MM.1S (cell line): ENCODE measurements at regions not wholly inside any gene's neighbourhood (a gene's known extent, or its start where the extent isn't known, plus 50 kb on each side); places are given as distances from the start of the nearest gene placed in this dataset.

Experiments used
- DNase-seq: peaks from one replicate; pipeline ENCODE4 v3.0.0-alpha.2; 2015
- H2AFZ ChIP-seq: fragments of 300-600 bp; sonication (generic); 2 replicates; pipeline ENCODE4 v1.6.0; 2016; ENCODE audit warnings: antibody characterized with exemption, low read length
- H3F3A ChIP-seq: fragments of 300-600 bp; sonication (generic); 2 replicates; pipeline ENCODE4 v1.6.1; 2016; ENCODE audit warnings: mild to moderate bottlenecking, antibody characterized with exemption, low read length, moderate library complexity, mixed read lengths; ENCODE audit not compliant: insufficient read depth
- H3K27ac ChIP-seq: fragments of 300-600 bp; sonication (generic); 2 replicates; pipeline ENCODE4 v1.5.1; 2016; ENCODE audit warnings: mild to moderate bottlenecking, low read length
- H3K27me3 ChIP-seq: fragments of 300-600 bp; sonication (generic); replicated peaks from 2 replicates; pipeline ENCODE4 v1.6.0; 2016; ENCODE audit warnings: low read length; ENCODE audit not compliant: insufficient read depth
- H3K36me3 ChIP-seq: fragments of 300-600 bp; sonication (generic); replicated peaks from 2 replicates; pipeline ENCODE4 v1.6.1; 2016; ENCODE audit warnings: mild to moderate bottlenecking, low read length, mixed read lengths; ENCODE audit not compliant: insufficient read depth
- H3K4me1 ChIP-seq: fragments of 300-600 bp; sonication (generic); 2 replicates; pipeline ENCODE4 v1.6.1; 2016; ENCODE audit warnings: low read length, mixed read lengths
- H3K4me2 ChIP-seq: fragments of 300-600 bp; sonication (generic); 2 replicates; pipeline ENCODE4 v1.6.0; 2016; ENCODE audit warnings: low read depth, low read length
- H3K4me3 ChIP-seq: fragments of 300-600 bp; sonication (generic); 2 replicates; pipeline ENCODE4 v1.5.1; 2016; ENCODE audit warnings: low read length, mixed read lengths
- H3K79me2 ChIP-seq: fragments of 300-600 bp; sonication (generic); 2 replicates; pipeline ENCODE4 v1.6.1; 2016; ENCODE audit warnings: mixed run types, low read length, mixed read lengths
- H3K9ac ChIP-seq: fragments of 300-600 bp; sonication (generic); 2 replicates; pipeline ENCODE4 v1.6.1; 2016; ENCODE audit warnings: low read length, mixed read lengths
- H3K9me2 ChIP-seq: fragments of 300-600 bp; sonication (generic); replicated peaks from 2 replicates; pipeline ENCODE4 v1.6.1; 2016; ENCODE audit warnings: mild to moderate bottlenecking, low read length, mixed read lengths; ENCODE audit not compliant: insufficient read depth
- H3K9me3 ChIP-seq: fragments of 300-600 bp; sonication (generic); replicated peaks from 2 replicates; pipeline ENCODE4 v1.6.1; 2016; ENCODE audit warnings: mild to moderate bottlenecking, low read length, mixed read lengths; ENCODE audit not compliant: insufficient read depth
- H4K20me1 ChIP-seq: fragments of 300-600 bp; sonication (generic); 2 replicates; pipeline ENCODE4 v1.6.1; 2016; ENCODE audit warnings: mild to moderate bottlenecking, low read length, moderate library complexity, mixed read lengths; ENCODE audit not compliant: insufficient read depth
- CTCF ChIP-seq: fragments of 300-600 bp; sonication (generic); IDR thresholded peaks from 2 replicates; pipeline ENCODE4 v1.5.1; 2016; ENCODE audit warnings: antibody characterized with exemption, low read length, mixed read lengths
- EZH2 ChIP-seq: fragments of 300-600 bp; sonication (generic); optimal IDR thresholded peaks from 2 replicates; pipeline ENCODE3; 2017; ENCODE audit warnings: low read depth, mild to moderate bottlenecking, antibody characterized with exemption, low read length, mixed read lengths
- EZH2phosphoT487 ChIP-seq: fragments of 300-600 bp; sonication (generic); IDR thresholded peaks from 2 replicates; pipeline ENCODE4 v1.6.1; 2018; ENCODE audit warnings: antibody characterized with exemption, low read length

GRCh38 chr13:107736731-107737130 is 478.6 kb downstream of the LIG4 start:
- Histone ChIP-seq H4K20me1 (no peaks in the 10 kb centered on the region), H3K9ac (no peak overlapping the region), H3K4me3 (no peak overlapping the region), H3K27me3 (no peaks in the 10 kb centered on the region), H3K9me3 (no peaks in the 10 kb centered on the region), H2AFZ (no peak overlapping the region), H3K27ac (no peak overlapping the region), H3K79me2 (no peaks in the 10 kb centered on the region), H3F3A (no peaks in the 10 kb centered on the region), H3K9me2 (no peaks in the 10 kb centered on the region), H3K4me2 (no peak overlapping the region), H3K36me3 (no peaks in the 10 kb centered on the region), H3K4me1 (no peaks in the 10 kb centered on the region)
- no peak for TF ChIP-seq EZH2
- no peak for TF ChIP-seq CTCF
- TF ChIP-seq EZH2phosphoT487: no peak
- no peak for DNase-seq

GRCh38 chr13:107736170-107736569 is 479.2 kb downstream of the LIG4 start:
- no peaks in the 10 kb centered on the region for H3K36me3 ChIP-seq

GRCh38 chr13:107734891-107735625 is 480.3 kb downstream of the LIG4 start:
- Histone ChIP-seq H3K9me2 (no peaks in the 10 kb centered on the region), H2AFZ (no peak overlapping the region), H3K4me3 (no peak overlapping the region), H3K27ac (no peak overlapping the region), H3K9me3 (no peaks in the 10 kb centered on the region), H3F3A (no peaks in the 10 kb centered on the region), H3K4me1 (no peaks in the 10 kb centered on the region), H3K27me3 (no peaks in the 10 kb centered on the region), H3K79me2 (no peaks in the 10 kb centered on the region), H4K20me1 (no peaks in the 10 kb centered on the region), H3K9ac (no peak overlapping the region), H3K36me3 (no peaks in the 10 kb centered on the region), H3K4me2 (no peak overlapping the region)
- TF ChIP-seq CTCF (no peak), EZH2 (no peak), EZH2phosphoT487 (no peak)
- DNase-seq: no peak

More at GRCh38 chr13:107736170-107736569, 479.2 kb downstream of the LIG4 start:
- Histone ChIP-seq H3K4me3 (no peak overlapping the region), H4K20me1 (no peaks in the 10 kb centered on the region), H3F3A (no peaks in the 10 kb centered on the region), H3K27me3 (no peaks in the 10 kb centered on the region), H3K79me2 (no peaks in the 10 kb centered on the region), H3K27ac (no peak overlapping the region), H3K4me1 (no peaks in the 10 kb centered on the region), H3K9me3 (no peaks in the 10 kb centered on the region), H3K4me2 (no peak overlapping the region), H3K9me2 (no peaks in the 10 kb centered on the region), H2AFZ (no peak overlapping the region), H3K9ac (no peak overlapping the region)
- TF ChIP-seq EZH2phosphoT487 (no peak), CTCF (no peak), EZH2 (no peak)
- no peak for DNase-seq
